ENCODE measurements at regions not wholly inside any gene's neighbourhood (a gene's known extent, or its start where the extent isn't known, plus 50 kb on each side); places are given as distances from the start of the nearest gene placed in this dataset.

GRCh38 chr16:77066896-77067496 is 124.0 kb upstream of the MON1B start:
- DNase-seq (no peak), FAIRE-seq (no peak)
- H3K36me3 ChIP-seq (ENCODE audit: control insufficient read depth in 3 of 3, insufficient read depth in 2 of 3, low read depth in 1 of 3, low read length in 3 of 3): no peaks in the 10 kb centered on the region
- H3K4me1 ChIP-seq (ENCODE audit: control insufficient read depth in 3 of 3, insufficient read depth in 2 of 3, low read depth in 1 of 3, low read length in 2 of 3): no peaks in the 10 kb centered on the region
- H3K4me3 ChIP-seq (ENCODE audit: low read depth in 1 of 3, low read length in 3 of 3): no peak overlapping the region
- H3K27ac ChIP-seq (ENCODE audit: low read depth in 1 of 3, low read length in 2 of 3): no peak overlapping the region
- peaks cover 0 to 2% (median 2%) of the 10 kb centered on the region in 3 donors for H3K27me3 ChIP-seq (ENCODE audit: control insufficient read depth in 3 of 3, insufficient read depth in 3 of 3, low read length in 3 of 3)
- no peaks in the 10 kb centered on the region for H3K9me3 ChIP-seq (ENCODE audit: control insufficient read depth in 2 of 2, insufficient read depth in 1 of 2, low read depth in 1 of 2, low read length in 1 of 2)
- WGBS, 3 donors: 59 to 69% (median 65%) methylated on average over 9 of the region's 9 CpGs

- FAIRE-seq: no peak
- WGBS, 3 donors: 35 to 58% (median 48%) methylated on average over 2 of the region's 2 CpGs
- no peak overlapping the region for H3K27ac ChIP-seq (ENCODE audit: low read depth in 1 of 3, low read length in 2 of 3)
- no peak overlapping the region for H3K4me3 ChIP-seq (ENCODE audit: low read depth in 1 of 3, low read length in 3 of 3)
- no peaks in the 10 kb centered on the region for H3K4me1 ChIP-seq (ENCODE audit: control insufficient read depth in 3 of 3, insufficient read depth in 2 of 3, low read depth in 1 of 3, low read length in 2 of 3)
- no peaks in the 10 kb centered on the region for H3K36me3 ChIP-seq (ENCODE audit: control insufficient read depth in 3 of 3, insufficient read depth in 2 of 3, low read depth in 1 of 3, low read length in 3 of 3)
- H3K27me3 ChIP-seq (ENCODE audit: control insufficient read depth in 3 of 3, insufficient read depth in 3 of 3, low read length in 3 of 3): peaks cover 0 to 2% (median 2%) of the 10 kb centered on the region in 3 donors
- no peak for DNase-seq
- peaks cover 0 to 1% of the 10 kb centered on the region in 2 donors for H3K9me3 ChIP-seq (ENCODE audit: control insufficient read depth in 2 of 2, insufficient read depth in 1 of 2, low read depth in 1 of 2, low read length in 1 of 2)
These were observed 123.1 kb upstream of the MON1B start for GRCh38 chr16:77067900-77068299.

GRCh38 chr16:77068402-77068801 is 122.6 kb upstream of the MON1B start:
- H3K27me3 ChIP-seq (ENCODE audit: control insufficient read depth in 3 of 3, insufficient read depth in 3 of 3, low read length in 3 of 3): peaks cover 0 to 2% (median 2%) of the 10 kb centered on the region in 3 donors
- WGBS, 3 donors: 73 to 89% (median 82%) methylated on average over 1 of the region's 1 CpG
- H3K27ac ChIP-seq (ENCODE audit: low read depth in 1 of 3, low read length in 2 of 3): no peak overlapping the region
- H3K4me1 ChIP-seq (ENCODE audit: control insufficient read depth in 3 of 3, insufficient read depth in 2 of 3, low read depth in 1 of 3, low read length in 2 of 3): no peaks in the 10 kb centered on the region
- H3K4me3 ChIP-seq (ENCODE audit: low read depth in 1 of 3, low read length in 3 of 3): no peak overlapping the region
- no peak for FAIRE-seq
- H3K9me3 ChIP-seq (ENCODE audit: control insufficient read depth in 2 of 2, insufficient read depth in 1 of 2, low read depth in 1 of 2, low read length in 1 of 2): peaks cover 0 to 2% of the 10 kb centered on the region in 2 donors
- DNase-seq: no peak
- H3K36me3 ChIP-seq (ENCODE audit: control insufficient read depth in 3 of 3, insufficient read depth in 2 of 3, low read depth in 1 of 3, low read length in 3 of 3): no peaks in the 10 kb centered on the region

GRCh38 chr16:77069929-77070328 is 121.1 kb upstream of the MON1B start:
- Histone ChIP-seq H3K27ac (ENCODE audit: low read depth in 1 of 3, low read length in 2 of 3) (no peak overlapping the region), H3K36me3 (ENCODE audit: control insufficient read depth in 3 of 3, insufficient read depth in 2 of 3, low read depth in 1 of 3, low read length in 3 of 3) (no peaks in the 10 kb centered on the region), H3K4me3 (ENCODE audit: low read depth in 1 of 3, low read length in 3 of 3) (no peak overlapping the region), H3K4me1 (ENCODE audit: control insufficient read depth in 3 of 3, insufficient read depth in 2 of 3, low read depth in 1 of 3, low read length in 2 of 3) (no peaks in the 10 kb centered on the region), H3K9me3 (ENCODE audit: control insufficient read depth in 2 of 2, insufficient read depth in 1 of 2, low read depth in 1 of 2, low read length in 1 of 2) (peaks cover 0 to 2% of the 10 kb centered on the region in 2 donors), H3K27me3 (ENCODE audit: control insufficient read depth in 3 of 3, insufficient read depth in 3 of 3, low read length in 3 of 3) (peaks cover 0 to 2% (median 0%) of the 10 kb centered on the region in 3 donors)
- DNase-seq: no peak
- no peak for FAIRE-seq
- WGBS, 3 donors: 40 to 57% (median 50%) methylated on average over 2 of the region's 2 CpGs

- H3K4me1 ChIP-seq (ENCODE audit: control insufficient read depth in 3 of 3, insufficient read depth in 2 of 3, low read depth in 1 of 3, low read length in 2 of 3): no peaks in the 10 kb centered on the region
- DNase-seq: no peak
- H3K9me3 ChIP-seq (ENCODE audit: control insufficient read depth in 2 of 2, insufficient read depth in 1 of 2, low read depth in 1 of 2, low read length in 1 of 2): peaks cover 0 to 2% of the 10 kb centered on the region in 2 donors
- peaks cover 0 to 2% (median 0%) of the 10 kb centered on the region in 3 donors for H3K27me3 ChIP-seq (ENCODE audit: control insufficient read depth in 3 of 3, insufficient read depth in 3 of 3, low read length in 3 of 3)
- H3K4me3 ChIP-seq (ENCODE audit: low read depth in 1 of 3, low read length in 3 of 3): no peak overlapping the region
- WGBS, 3 donors: 89 to 98% (median 89%) methylated on average over 6 of the region's 6 CpGs
- no peaks in the 10 kb centered on the region for H3K36me3 ChIP-seq (ENCODE audit: control insufficient read depth in 3 of 3, insufficient read depth in 2 of 3, low read depth in 1 of 3, low read length in 3 of 3)
- H3K27ac ChIP-seq (ENCODE audit: low read depth in 1 of 3, low read length in 2 of 3): no peak overlapping the region
- no peak for FAIRE-seq
These were observed 120.3 kb upstream of the MON1B start for GRCh38 chr16:77070683-77071082.

- Histone ChIP-seq H3K4me3 (ENCODE audit: low read depth in 1 of 3, low read length in 3 of 3) (no peak overlapping the region), H3K9me3 (ENCODE audit: control insufficient read depth in 2 of 2, insufficient read depth in 1 of 2, low read depth in 1 of 2, low read length in 1 of 2) (peaks cover 0 to 2% of the 10 kb centered on the region in 2 donors), H3K4me1 (ENCODE audit: control insufficient read depth in 3 of 3, insufficient read depth in 2 of 3, low read depth in 1 of 3, low read length in 2 of 3) (no peaks in the 10 kb centered on the region), H3K27me3 (ENCODE audit: control insufficient read depth in 3 of 3, insufficient read depth in 3 of 3, low read length in 3 of 3) (no peaks in the 10 kb centered on the region), H3K36me3 (ENCODE audit: control insufficient read depth in 3 of 3, insufficient read depth in 2 of 3, low read depth in 1 of 3, low read length in 3 of 3) (no peaks in the 10 kb centered on the region), H3K27ac (ENCODE audit: low read depth in 1 of 3, low read length in 2 of 3) (no peak overlapping the region)
- DNase-seq: no peak
- no peak for FAIRE-seq
- WGBS, 3 donors: 75 to 78% (median 78%) methylated on average over 5 of the region's 5 CpGs
These were observed 114.2 kb upstream of the MON1B start for GRCh38 chr16:77076839-77077238.

- Histone ChIP-seq H3K4me3 (ENCODE audit: low read depth in 1 of 3, low read length in 3 of 3) (no peak overlapping the region), H3K36me3 (ENCODE audit: control insufficient read depth in 3 of 3, insufficient read depth in 2 of 3, low read depth in 1 of 3, low read length in 3 of 3) (no peaks in the 10 kb centered on the region), H3K27me3 (ENCODE audit: control insufficient read depth in 3 of 3, insufficient read depth in 3 of 3, low read length in 3 of 3) (no peaks in the 10 kb centered on the region), H3K9me3 (ENCODE audit: control insufficient read depth in 2 of 2, insufficient read depth in 1 of 2, low read depth in 1 of 2, low read length in 1 of 2) (peaks cover 0 to 2% of the 10 kb centered on the region in 2 donors), H3K4me1 (ENCODE audit: control insufficient read depth in 3 of 3, insufficient read depth in 2 of 3, low read depth in 1 of 3, low read length in 2 of 3) (no peaks in the 10 kb centered on the region), H3K27ac (ENCODE audit: low read depth in 1 of 3, low read length in 2 of 3) (no peak overlapping the region)
- 58 to 68% (median 60%) methylated on average over 8 of the region's 8 CpGs for WGBS, 3 donors
- FAIRE-seq: no peak
- no peak for DNase-seq
These were observed 113.6 kb upstream of the MON1B start for GRCh38 chr16:77077256-77077922.

GRCh38 chr16:77085981-77086380 is 105.0 kb upstream of the MON1B start:
- H3K27me3 ChIP-seq (ENCODE audit: control insufficient read depth in 3 of 3, insufficient read depth in 3 of 3, low read length in 3 of 3): no peaks in the 10 kb centered on the region
- 33 to 58% (median 52%) methylated on average over 1 of the region's 1 CpG for WGBS, 3 donors
- no peak overlapping the region for H3K27ac ChIP-seq (ENCODE audit: low read depth in 1 of 3, low read length in 2 of 3)
- no peaks in the 10 kb centered on the region for H3K4me1 ChIP-seq (ENCODE audit: control insufficient read depth in 3 of 3, insufficient read depth in 2 of 3, low read depth in 1 of 3, low read length in 2 of 3)
- FAIRE-seq (no peak), DNase-seq (no peak)
- H3K36me3 ChIP-seq (ENCODE audit: control insufficient read depth in 3 of 3, insufficient read depth in 2 of 3, low read depth in 1 of 3, low read length in 3 of 3): no peaks in the 10 kb centered on the region
- H3K4me3 ChIP-seq (ENCODE audit: low read depth in 1 of 3, low read length in 3 of 3): no peak overlapping the region
- no peaks in the 10 kb centered on the region for H3K9me3 ChIP-seq (ENCODE audit: control insufficient read depth in 2 of 2, insufficient read depth in 1 of 2, low read depth in 1 of 2, low read length in 1 of 2)
